Kidney capillary endothelial cell (primary cell): ENCODE measurements at regions not wholly inside any gene's neighbourhood (a gene's known extent, or its start where the extent isn't known, plus 50 kb on each side); places are given as distances from the start of the nearest gene placed in this dataset.
"Not testable (repeated sequence)": the region's sequence is repeated elsewhere in the genome, so short reads cannot be mapped to it uniquely, and the experiment has no call there.

Source experiments
- DNase-seq: peaks from one replicate; pipeline ENCODE4 v3.0.0-alpha.2; 2018; ENCODE audit warnings: low spot score

GRCh38 chr14:35174342-35174741, 52.0 kb downstream of the PRORP start:
- DNase-seq, result no peak

GRCh38 chr14:35180179-35180578, 57.8 kb downstream of the PRORP start:
- DNase-seq, result no peak

- DNase-seq, result not testable (repeated sequence)
These were observed 62.5 kb downstream of the PRORP start for GRCh38 chr14:35184891-35185290.

- no peak for DNase-seq
These were observed 67.1 kb downstream of the PRORP start for GRCh38 chr14:35189422-35189821.

GRCh38 chr14:35193161-35193560, 70.8 kb downstream of the PRORP start:
- no peak for DNase-seq

- DNase-seq, result not testable (repeated sequence)
These were observed 71.8 kb downstream of the PRORP start for GRCh38 chr14:35194183-35194582.

- no peak for DNase-seq
These were observed 74.2 kb downstream of the PRORP start for GRCh38 chr14:35196571-35196970.

GRCh38 chr14:35197015-35197414, 74.7 kb downstream of the PRORP start:
- DNase-seq, result peak; percentile 5

- no peak for DNase-seq
These were observed 78.7 kb downstream of the PRORP start for GRCh38 chr14:35201066-35201465.

GRCh38 chr14:35202195-35202594, 79.8 kb downstream of the PRORP start:
- no peak for DNase-seq

GRCh38 chr14:35205737-35206136, 83.4 kb downstream of the PRORP start:
- no peak for DNase-seq

- DNase-seq, result no peak
These were observed 81.1 kb upstream of the PSMA6 start for GRCh38 chr14:35211067-35211466.

GRCh38 chr14:35212471-35213142, 79.6 kb upstream of the PSMA6 start:
- DNase-seq, result no peak

GRCh38 chr14:35213143-35213788, 78.9 kb upstream of the PSMA6 start:
- no peak for DNase-seq

GRCh38 chr14:35213869-35214387, 78.3 kb upstream of the PSMA6 start:
- DNase-seq, result peak; percentile 37

- DNase-seq, result not testable (repeated sequence)
These were observed 77.8 kb upstream of the PSMA6 start for GRCh38 chr14:35214402-35214801.

GRCh38 chr14:35215110-35215813, 76.9 kb upstream of the PSMA6 start:
- DNase-seq, result peak; percentile 35

GRCh38 chr14:35218176-35218575, 74.0 kb upstream of the PSMA6 start:
- not testable (repeated sequence) for DNase-seq

GRCh38 chr14:35218963-35219362, 73.2 kb upstream of the PSMA6 start:
- DNase-seq, result no peak

- no peak for DNase-seq
These were observed 72.0 kb upstream of the PSMA6 start for GRCh38 chr14:35220027-35220676.

- DNase-seq, result no peak
These were observed 71.3 kb upstream of the PSMA6 start for GRCh38 chr14:35220920-35221319.

GRCh38 chr14:35221462-35221861, 70.7 kb upstream of the PSMA6 start:
- DNase-seq, result no peak
